Dendritic cell treated with granulocyte-macrophage colony-stimulating factor and Interleukin-4, amounts not matched to agents 40 ng/mL and 50 ng/mL, for 4 days (primary cell): ENCODE measurements at regions not wholly inside any gene's neighbourhood (a gene's known extent, or its start where the extent isn't known, plus 50 kb on each side); places are given as distances from the start of the nearest gene placed in this dataset.
"Not testable (repeated sequence)": the region's sequence is repeated elsewhere in the genome, so short reads cannot be mapped to it uniquely, and the experiment has no call there.

Experiments used
- H3K27ac Mint-ChIP-seq: one replicate; pipeline ENCODE4 v1.8.0; 2022; ENCODE audit warnings: mild to moderate bottlenecking, mixed read lengths
- H3K27me3 Mint-ChIP-seq: one replicate; pipeline ENCODE4 v1.8.0; 2022; ENCODE audit warnings: mild to moderate bottlenecking, mixed read lengths
- H3K36me3 Mint-ChIP-seq: one replicate; pipeline ENCODE4 v1.8.0; 2022; ENCODE audit warnings: low read depth, mixed read lengths
- H3K4me1 Mint-ChIP-seq: one replicate; pipeline ENCODE4 v1.8.0; 2022; ENCODE audit warnings: low read depth, mixed read lengths
- H3K4me3 Mint-ChIP-seq: one replicate; pipeline ENCODE4 v1.8.0; 2022; ENCODE audit warnings: mild to moderate bottlenecking, moderate library complexity, mixed read lengths
- H3K9me3 Mint-ChIP-seq: one replicate; pipeline ENCODE4 v1.8.0; 2022; ENCODE audit warnings: mixed read lengths
- intact Hi-C: fragments of 100-400 bp; cut with micrococcal nuclease; formaldehyde crosslinking; loops from one replicate; pipeline ENCODE4 v1.15.0; 2022

DNA sequence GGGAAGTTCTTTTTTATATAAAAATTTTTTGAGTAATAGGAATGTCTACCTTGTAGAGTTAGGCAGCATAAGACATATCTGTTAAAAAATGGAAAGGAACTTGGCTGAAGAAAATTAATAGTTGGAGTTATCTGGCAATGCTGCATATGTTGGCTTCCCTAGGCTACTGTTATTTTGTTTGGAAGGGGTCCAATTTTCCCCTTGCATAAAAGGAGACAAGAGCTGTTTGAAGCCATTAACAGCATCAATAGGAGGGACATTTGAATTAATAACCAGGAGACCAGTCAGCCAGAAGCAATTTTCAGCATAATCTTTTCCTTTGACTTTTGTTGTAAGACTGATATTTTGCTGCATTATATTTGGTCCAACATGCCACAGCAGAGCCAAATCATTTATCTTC lies 80.9 kb upstream of the TAB2 start:
- Mint-ChIP-seq H3K9me3 (peaks cover 23% of the 10 kb centered on the region), H3K27me3 (no peaks in the 10 kb centered on the region), H3K4me3 (no peak overlapping the region), H3K4me1 (peaks cover 58% of the 10 kb centered on the region), H3K27ac (no peak overlapping the region), H3K36me3 (no peaks in the 10 kb centered on the region)
- intact Hi-C loops, result loop anchor here (5.0 kb wide), 1 partner anchor 36 kb away; no protein-coding TSS in a partner anchor

- peak overlapping the region; percentile 38 for H3K27ac Mint-ChIP-seq
- no peaks in the 10 kb centered on the region for H3K36me3 Mint-ChIP-seq
- H3K4me1 Mint-ChIP-seq, result peaks cover 49% of the 10 kb centered on the region
- H3K9me3 Mint-ChIP-seq, result peaks cover 23% of the 10 kb centered on the region
- no peak overlapping the region for H3K4me3 Mint-ChIP-seq
- intact Hi-C loops, result loop anchor here (5.0 kb wide), 1 partner anchor 35 kb away; no protein-coding TSS in a partner anchor
- H3K27me3 Mint-ChIP-seq, result no peaks in the 10 kb centered on the region
These were observed 80.0 kb upstream of the TAB2 start for GRCh38 chr6:149237464-149237863.

GRCh38 chr6:149239573-149240209 lies 77.8 kb upstream of the TAB2 start:
- Mint-ChIP-seq H3K27me3 (no peaks in the 10 kb centered on the region), H3K27ac (no peak overlapping the region), H3K4me1 (peaks cover 31% of the 10 kb centered on the region), H3K36me3 (peaks cover 7% of the 10 kb centered on the region), H3K4me3 (no peak overlapping the region), H3K9me3 (peaks cover 36% of the 10 kb centered on the region)
- intact Hi-C loops, result loop anchor here (5.0 kb wide), 1 partner anchor 33 kb away; no protein-coding TSS in a partner anchor

- intact Hi-C loops, result no loop called here
- Mint-ChIP-seq H3K27ac (no peak overlapping the region), H3K4me1 (peaks cover 30% of the 10 kb centered on the region), H3K27me3 (no peaks in the 10 kb centered on the region), H3K4me3 (no peak overlapping the region), H3K36me3 (peaks cover 7% of the 10 kb centered on the region), H3K9me3 (peaks cover 35% of the 10 kb centered on the region)
These were observed 74.6 kb upstream of the TAB2 start for GRCh38 chr6:149242883-149243282.

- Mint-ChIP-seq H3K27ac (no peak overlapping the region), H3K27me3 (no peaks in the 10 kb centered on the region), H3K9me3 (peaks cover 23% of the 10 kb centered on the region), H3K4me1 (peaks cover 36% of the 10 kb centered on the region), H3K4me3 (no peak overlapping the region), H3K36me3 (peaks cover 7% of the 10 kb centered on the region)
- intact Hi-C loops, result no loop called here
These were observed 73.4 kb upstream of the TAB2 start for GRCh38 chr6:149244105-149244504.

GRCh38 chr6:149246691-149247384 lies 70.7 kb upstream of the TAB2 start:
- Mint-ChIP-seq H3K4me1 (peaks cover 60% of the 10 kb centered on the region), H3K4me3 (peak overlapping the region; percentile 67), H3K27ac (peak overlapping the region; percentile 82)

GRCh38 chr6:149247385-149247763 lies 70.1 kb upstream of the TAB2 start:
- no peak overlapping the region for H3K4me3 Mint-ChIP-seq
- H3K4me1 Mint-ChIP-seq, result peaks cover 60% of the 10 kb centered on the region
- intact Hi-C loops, result no loop called here
- peaks cover 15% of the 10 kb centered on the region for H3K9me3 Mint-ChIP-seq
- H3K27ac Mint-ChIP-seq, result peak overlapping the region; percentile 82
- H3K36me3 Mint-ChIP-seq, result peaks cover 7% of the 10 kb centered on the region
- no peaks in the 10 kb centered on the region for H3K27me3 Mint-ChIP-seq

More at GRCh38 chr6:149246691-149247384, 70.7 kb upstream of the TAB2 start:
- Mint-ChIP-seq H3K9me3 (peaks cover 13% of the 10 kb centered on the region), H3K27me3 (no peaks in the 10 kb centered on the region), H3K36me3 (peaks cover 7% of the 10 kb centered on the region)
- intact Hi-C loops, result no loop called here

GRCh38 chr6:149248263-149248662 lies 69.2 kb upstream of the TAB2 start:
- H3K4me3 Mint-ChIP-seq, H3K27me3 Mint-ChIP-seq, intact Hi-C loops: not testable (repeated sequence)
- H3K9me3 Mint-ChIP-seq, result peaks cover 21% of the 10 kb centered on the region
- H3K36me3 Mint-ChIP-seq, result peaks cover 12% of the 10 kb centered on the region
- peaks cover 65% of the 10 kb centered on the region for H3K4me1 Mint-ChIP-seq
- peak overlapping the region; percentile 82 for H3K27ac Mint-ChIP-seq

- intact Hi-C loops, result no loop called here
- peaks cover 69% of the 10 kb centered on the region for H3K4me1 Mint-ChIP-seq
- peaks cover 12% of the 10 kb centered on the region for H3K36me3 Mint-ChIP-seq
- peaks cover 16% of the 10 kb centered on the region for H3K9me3 Mint-ChIP-seq
- H3K27me3 Mint-ChIP-seq, result no peaks in the 10 kb centered on the region
- peak overlapping the region; percentile 82 for H3K27ac Mint-ChIP-seq
- peak overlapping the region; percentile 66 for H3K4me3 Mint-ChIP-seq
These were observed 68.7 kb upstream of the TAB2 start for GRCh38 chr6:149248693-149249369.

GRCh38 chr6:149249370-149250357 lies 67.8 kb upstream of the TAB2 start:
- H3K36me3 Mint-ChIP-seq, result peaks cover 5% of the 10 kb centered on the region
- peak overlapping the region; percentile 82 for H3K27ac Mint-ChIP-seq
- no peaks in the 10 kb centered on the region for H3K27me3 Mint-ChIP-seq
- intact Hi-C loops, result no loop called here
- peak overlapping the region; percentile 66 for H3K4me3 Mint-ChIP-seq
- H3K9me3 Mint-ChIP-seq, result peaks cover 8% of the 10 kb centered on the region
- peaks cover 77% of the 10 kb centered on the region for H3K4me1 Mint-ChIP-seq

DNA sequence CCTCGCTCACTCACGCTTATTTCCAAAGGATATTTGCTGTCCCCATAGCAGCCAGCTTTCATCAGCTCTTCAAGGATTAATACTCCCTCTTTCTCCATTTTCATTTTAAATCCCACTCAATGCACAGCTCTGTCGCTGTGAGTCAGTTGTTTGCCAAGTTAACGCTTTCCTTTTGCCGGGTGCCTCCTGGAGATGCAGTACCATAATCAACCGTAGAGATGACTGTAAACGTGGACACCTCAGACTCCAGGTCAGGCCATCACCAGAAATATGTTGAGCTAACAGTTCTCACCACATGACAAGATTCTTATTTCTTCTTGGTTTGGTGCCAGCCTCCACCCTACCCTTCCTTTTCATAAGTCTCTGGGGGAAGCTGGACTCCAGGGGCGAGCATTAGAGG lies 66.6 kb upstream of the TAB2 start:
- Mint-ChIP-seq H3K27me3 (no peaks in the 10 kb centered on the region), H3K4me3 (no peak overlapping the region), H3K9me3 (peaks cover 8% of the 10 kb centered on the region), H3K27ac (peak overlapping the region; percentile 82), H3K36me3 (peaks cover 5% of the 10 kb centered on the region), H3K4me1 (peaks cover 77% of the 10 kb centered on the region)
- intact Hi-C loops, result no loop called here

- peaks cover 5% of the 10 kb centered on the region for H3K36me3 Mint-ChIP-seq
- H3K4me1 Mint-ChIP-seq, result peaks cover 69% of the 10 kb centered on the region
- no peak overlapping the region for H3K27ac Mint-ChIP-seq
- H3K4me3 Mint-ChIP-seq, result no peak overlapping the region
- peaks cover 8% of the 10 kb centered on the region for H3K9me3 Mint-ChIP-seq
- intact Hi-C loops, result no loop called here
- no peaks in the 10 kb centered on the region for H3K27me3 Mint-ChIP-seq
These were observed 64.9 kb upstream of the TAB2 start for GRCh38 chr6:149252622-149253021.

DNA sequence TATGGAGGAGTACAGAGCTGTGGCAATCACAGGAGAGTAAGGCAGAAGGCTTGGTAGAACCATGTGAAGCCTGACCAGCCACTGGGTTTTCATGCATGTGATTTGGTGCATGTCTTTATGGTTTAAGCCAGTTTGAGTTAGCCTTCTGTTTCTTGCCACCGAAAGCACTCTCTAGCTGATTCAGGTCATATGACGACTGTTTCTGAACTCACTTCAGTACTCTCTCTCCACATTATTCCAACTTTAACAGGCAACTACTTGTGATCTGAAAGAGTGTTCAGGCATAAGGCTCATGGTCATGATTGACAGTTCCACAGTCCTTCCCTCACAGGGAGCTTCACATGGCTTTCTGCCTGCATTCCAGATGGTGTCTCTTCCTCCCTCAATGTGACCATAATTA lies 63.3 kb upstream of the TAB2 start:
- H3K4me3 Mint-ChIP-seq, result no peak overlapping the region
- H3K4me1 Mint-ChIP-seq, result peaks cover 70% of the 10 kb centered on the region
- intact Hi-C loops, result no loop called here
- H3K36me3 Mint-ChIP-seq, result peaks cover 5% of the 10 kb centered on the region
- peaks cover 8% of the 10 kb centered on the region for H3K9me3 Mint-ChIP-seq
- peak overlapping the region; percentile 66 for H3K27ac Mint-ChIP-seq
- H3K27me3 Mint-ChIP-seq, result no peaks in the 10 kb centered on the region
